K562 (cell line): ENCODE measurements at regions not wholly inside any gene's neighbourhood (a gene's known extent, or its start where the extent isn't known, plus 50 kb on each side); places are given as distances from the start of the nearest gene placed in this dataset.

Experiments used
- ATAC-seq: fragments of 200-7000 bp; cut with Tn5 transposase; 3 replicates; pipeline ENCODE4 v1.9.1; 2020; ENCODE audit warnings: moderate library complexity
- BruUV-seq: library from RNA; stranded (reverse); fragments of 400-500 nt; replicated peaks from 2 replicates; lab custom pipeline; 2021; lab: Mats Ljungman, UMichigan
- CTCF ChIA-PET: fragments of 300-600 bp; formaldehyde crosslinking; extraction: SDS; loops from one replicate; lab custom pipeline; 2021; ENCODE audit warnings: low intra/inter-chr PET ratio; lab: Yijun Ruan, JAX
- POLR2A ChIA-PET: fragments of 300-600, 350-650 bp; sonication (Branson Sonifier 250); formaldehyde crosslinking; extraction: SDS; loops from one replicate; lab custom pipeline; 2021; ENCODE audit warnings: antibody characterized with exemption, inconsistent platforms; lab: Yijun Ruan, JAX
- DNase-seq, 4 experiments: peaks; one replicate each; pipeline versions ENCODE4 v3.0.0 to v3.0.0-alpha.2; 2011 to 2018; ENCODE audit warnings: low spot score in 3 of 4, mixed read lengths in 3 of 4; ENCODE audit errors: extremely low read depth in 1 of 4
- FAIRE-seq: peaks from 2 replicates; lab custom pipeline; 2011; peaks lifted over from hg19 to GRCh38; lab: Jason Lieb, UNC
- H2AFZ ChIP-seq: 2 replicates; pipeline ENCODE4 v1.6.0; 2011; ENCODE audit warnings: low read depth, low read length, control low read depth, inconsistent platforms
- H3K27ac ChIP-seq: fragments of 200-600 bp; 3 replicates; pipeline ENCODE4 v1.8.0; 2011; ENCODE audit warnings: low read depth, mild to moderate bottlenecking, control low read depth, inconsistent platforms, low read length, moderate library complexity, mixed read lengths; ENCODE audit errors: extremely low read depth
- H3K27me3 ChIP-seq, 2 experiments: fragments of 300-600 bp in 1 of 2; 2 replicates in 1 of 2; 3 replicates in 1 of 2; pipeline versions ENCODE4 v1.6.0 to v1.8.0; 2011; ENCODE audit warnings: inconsistent platforms in 2 of 2, low read length in 2 of 2, mild to moderate bottlenecking in 1 of 2, mixed read lengths in 1 of 2, moderate library complexity in 1 of 2; ENCODE audit not compliant: control insufficient read depth in 2 of 2, insufficient read depth in 2 of 2
- H3K36me3 ChIP-seq: fragments of 300-600 bp; 3 replicates; pipeline ENCODE4 v1.8.0; 2011; ENCODE audit warnings: mild to moderate bottlenecking, low read length, inconsistent platforms; ENCODE audit not compliant: control insufficient read depth, insufficient read depth
- H3K4me1 ChIP-seq, 2 experiments: fragments of 200-600 bp in 1 of 2; replicated peaks in 1 of 2; 2 replicates in 1 of 2; 3 replicates in 1 of 2; pipeline versions ENCODE4 v1.5.1 to v1.8.0; 2011; ENCODE audit warnings: inconsistent platforms in 2 of 2, low read length in 2 of 2, mild to moderate bottlenecking in 1 of 2, mixed read lengths in 1 of 2, moderate library complexity in 1 of 2; ENCODE audit not compliant: control insufficient read depth in 2 of 2, insufficient read depth in 2 of 2
- H3K4me2 ChIP-seq: 2 replicates; pipeline ENCODE4 v1.6.1; 2011; ENCODE audit warnings: low read length, control low read depth, inconsistent platforms, mixed read lengths; ENCODE audit not compliant: insufficient read depth
- H3K4me3 ChIP-seq: fragments of 200-600 bp; sonication (generic), shearing (Covaris generic); 2 replicates; pipeline ENCODE4 v1.5.1; 2016; ENCODE audit warnings: control low read depth, inconsistent platforms
- H3K79me2 ChIP-seq: fragments of 200-600 bp; 3 replicates; pipeline ENCODE4 v1.8.0; 2011; ENCODE audit warnings: low read length, inconsistent platforms; ENCODE audit not compliant: control insufficient read depth, insufficient read depth
- H3K9ac ChIP-seq, 2 experiments: 2 replicates each; pipeline versions ENCODE4 v1.6.0 to v1.6.1; 2011; ENCODE audit warnings: low read depth in 2 of 2, low read length in 2 of 2, control low read depth in 1 of 2, inconsistent platforms in 1 of 2, mild to moderate bottlenecking in 1 of 2, mixed read lengths in 1 of 2; ENCODE audit not compliant: insufficient read depth in 1 of 2
- H3K9me1 ChIP-seq: one replicate; pipeline ENCODE4 v1.6.0; 2011; ENCODE audit warnings: inconsistent platforms, mild to moderate bottlenecking, low read length, moderate library complexity; ENCODE audit not compliant: control insufficient read depth, insufficient read depth
- H3K9me3 ChIP-seq: replicated peaks from 2 replicates; pipeline ENCODE4 v1.5.1; 2011; ENCODE audit warnings: low read depth, low read length, inconsistent platforms; ENCODE audit not compliant: control insufficient read depth, insufficient read depth
- H4K20me1 ChIP-seq: replicated peaks from 2 replicates; pipeline ENCODE4 v1.6.1; 2011; ENCODE audit warnings: low read length, inconsistent platforms, mixed read lengths; ENCODE audit not compliant: control insufficient read depth, insufficient read depth
- ERF ChIP-seq: fragments of 450-650 bp; formaldehyde crosslinking; IDR thresholded peaks from 2 replicates; pipeline ENCODE4 v1.4.0; 2020; ENCODE audit warnings: mild to moderate bottlenecking, mixed read lengths
- NRF1 ChIP-seq, 2 experiments: fragments of 450-650 bp; IDR thresholded peaks in 1 of 2; conservative IDR thresholded peaks in 1 of 2; 2 replicates each; pipeline ENCODE4 v1.6.1; 2014; ENCODE audit warnings: mild to moderate bottlenecking in 2 of 2
- VEZF1 ChIP-seq: fragments of 200-800 bp; sonication (Bioruptor generic); IDR thresholded peaks from 2 replicates; pipeline ENCODE4 v1.6.1; 2017; ENCODE audit warnings: missing genetic modification characterization, missing compliant biosample characterization
- ZFP91 ChIP-seq: sonication (generic); formaldehyde crosslinking; IDR thresholded peaks from 2 replicates; pipeline ENCODE4 v1.8.0; 2022; ENCODE audit warnings: mild to moderate bottlenecking, missing genetic modification reagents
- ZNF436 ChIP-seq: fragments of 250-450, 450-650 bp; sonication (Bioruptor Pico); formaldehyde crosslinking; IDR thresholded peaks from 2 replicates; pipeline ENCODE4 v1.7.0; 2020; ENCODE audit warnings: mild to moderate bottlenecking
- WGBS: fragments of 100-300 bp; shearing (Covaris generic); methylation state at CpG from one replicate; pipeline ENCODE4 v1.1.6; 2016; ENCODE audit warnings: low coverage, mixed read lengths; ENCODE audit not compliant: insufficient coverage; ENCODE audit errors: missing lambda C conversion rate; 5-methylcytosine and 5-hydroxymethylcytosine counted together
- in situ Hi-C: fragments of 300-500 bp; cut with MboI; formaldehyde crosslinking; loops from 4 replicates; pipeline ENCODE4 v1.15.0; 2018; ENCODE audit warnings: inconsistent platforms, mixed read lengths
- intact Hi-C: fragments of 100-400 bp; cut with micrococcal nuclease; formaldehyde crosslinking; loops from 2 replicates; pipeline ENCODE4 v1.14.2; 2022

GRCh38 chr17:72305472-72305871 is 184.7 kb downstream of the SOX9 start:
- POLR2A ChIA-PET, result no interaction called here
- TF ChIP-seq ZNF436 (CRISPR knock-in tag) (no peak), ERF (CRISPR knock-in tag) (no peak), VEZF1 (no peak), NRF1 (conservative IDR thresholded peaks at IDR 0.05 in 1 of 2, IDR thresholded peaks at IDR 0.05 in 1 of 2) (no peak), ZFP91 (CRISPR knock-in tag) (no peak)
- TF ChIP-seq, all 486 proteins: peak for 0
- Histone ChIP-seq H3K27me3 (no peaks in the 10 kb centered on the region), H3K36me3 (no peaks in the 10 kb centered on the region), H3K4me3 (no peak overlapping the region), H3K9me3 (no peaks in the 10 kb centered on the region), H3K4me1 (no peaks in the 10 kb centered on the region), H3K27ac (no peak overlapping the region), H2AFZ (no peak overlapping the region), H3K9ac (no peak overlapping the region), H3K79me2 (no peaks in the 10 kb centered on the region), H3K9me1 (no peaks in the 10 kb centered on the region), H4K20me1 (no peaks in the 10 kb centered on the region), H3K4me2 (no peak overlapping the region)
- no TSS peak for BruUV-seq
- in situ Hi-C loops (no loop called here), intact Hi-C loops (no loop called here)
- CTCF ChIA-PET, result no interaction called here
- 0% methylated on average over 6 of the region's 6 CpGs for WGBS
- ATAC-seq (no peak), FAIRE-seq (no peak), DNase-seq (no peak)
